ENCODE measurements at regions not wholly inside any gene's neighbourhood (a gene's known extent, or its start where the extent isn't known, plus 50 kb on each side); places are given as distances from the start of the nearest gene placed in this dataset.

DNA sequence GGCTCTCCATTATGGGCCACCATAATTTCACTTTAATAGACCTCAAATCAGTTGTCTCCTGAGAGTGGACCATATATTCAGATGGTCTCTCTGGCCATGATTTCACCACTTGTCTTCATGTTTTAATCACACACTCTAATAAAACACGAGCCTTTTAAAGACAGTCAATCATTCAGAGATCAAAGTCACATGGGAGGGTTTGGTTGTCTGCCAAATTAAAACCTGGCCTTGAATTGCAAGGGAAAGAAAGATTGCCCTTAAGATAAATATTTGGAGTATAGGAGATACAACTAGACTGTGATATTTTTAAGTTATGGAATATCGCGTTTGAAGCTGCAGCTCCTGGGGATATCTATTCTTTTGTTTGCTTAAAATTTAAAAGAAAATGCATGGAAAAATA is 377.8 kb upstream of the DDX18 start:
- no peak for DNase-seq (ENCODE audit: low read depth)
- no peak overlapping the region for H3K4me3 ChIP-seq (ENCODE audit: control insufficient read depth, low read depth, low read length)
- TF ChIP-seq, protein P1, sequence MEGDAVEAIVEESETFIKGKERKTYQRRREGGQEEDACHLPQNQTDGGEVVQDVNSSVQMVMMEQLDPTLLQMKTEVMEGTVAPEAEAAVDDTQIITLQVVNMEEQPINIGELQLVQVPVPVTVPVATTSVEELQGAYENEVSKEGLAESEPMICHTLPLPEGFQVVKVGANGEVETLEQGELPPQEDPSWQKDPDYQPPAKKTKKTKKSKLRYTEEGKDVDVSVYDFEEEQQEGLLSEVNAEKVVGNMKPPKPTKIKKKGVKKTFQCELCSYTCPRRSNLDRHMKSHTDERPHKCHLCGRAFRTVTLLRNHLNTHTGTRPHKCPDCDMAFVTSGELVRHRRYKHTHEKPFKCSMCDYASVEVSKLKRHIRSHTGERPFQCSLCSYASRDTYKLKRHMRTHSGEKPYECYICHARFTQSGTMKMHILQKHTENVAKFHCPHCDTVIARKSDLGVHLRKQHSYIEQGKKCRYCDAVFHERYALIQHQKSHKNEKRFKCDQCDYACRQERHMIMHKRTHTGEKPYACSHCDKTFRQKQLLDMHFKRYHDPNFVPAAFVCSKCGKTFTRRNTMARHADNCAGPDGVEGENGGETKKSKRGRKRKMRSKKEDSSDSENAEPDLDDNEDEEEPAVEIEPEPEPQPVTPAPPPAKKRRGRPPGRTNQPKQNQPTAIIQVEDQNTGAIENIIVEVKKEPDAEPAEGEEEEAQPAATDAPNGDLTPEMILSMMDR (IDR thresholded peaks at IDR 0.05; ENCODE audit: control insufficient read depth, insufficient read depth, low read depth, low read length, missing control alignments): no peak

DNA sequence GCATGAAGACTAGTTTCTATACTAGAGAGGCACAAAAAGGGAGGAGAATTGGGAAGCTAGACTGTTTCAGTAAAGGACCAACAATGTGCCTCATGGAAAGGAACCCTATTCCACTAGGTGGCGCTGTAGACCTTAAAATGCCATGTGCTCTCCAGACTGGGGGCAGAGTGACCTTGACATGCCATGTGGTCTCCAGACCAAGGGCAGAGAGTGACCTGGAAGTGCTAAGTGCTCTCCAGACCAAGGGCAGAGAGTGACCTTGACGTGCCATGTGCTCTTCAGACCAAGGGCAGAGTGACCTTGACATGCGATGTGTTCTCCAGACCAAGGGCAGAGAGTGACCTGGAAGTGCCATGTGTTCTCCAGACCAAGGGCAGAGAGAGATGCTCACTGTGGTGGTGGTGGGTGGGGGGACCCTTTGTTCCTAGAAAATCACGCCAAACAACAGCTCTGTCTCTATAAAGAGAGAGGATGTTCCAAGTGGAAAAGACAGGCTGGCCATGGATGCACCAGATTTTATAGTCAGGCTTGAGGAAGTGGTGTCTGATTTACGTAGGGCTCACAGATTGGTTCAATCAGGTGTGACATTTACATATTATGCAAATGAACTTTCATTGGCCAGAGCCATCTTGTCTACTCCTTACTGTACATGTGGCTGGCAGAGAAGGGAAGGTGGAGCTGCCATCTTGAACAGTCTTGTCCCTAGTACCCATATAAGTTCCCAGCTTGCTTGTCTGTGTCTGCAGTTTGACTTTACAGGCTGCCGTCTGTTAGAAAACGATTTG is 344.0 kb upstream of the DDX18 start:
- TF ChIP-seq, protein P1 (IDR thresholded peaks at IDR 0.05; ENCODE audit: control insufficient read depth, insufficient read depth, low read depth, low read length, missing control alignments): peak; percentile 17
- no peak for DNase-seq (ENCODE audit: low read depth)
- no peak overlapping the region for H3K4me3 ChIP-seq (ENCODE audit: control insufficient read depth, low read depth, low read length)

DNA sequence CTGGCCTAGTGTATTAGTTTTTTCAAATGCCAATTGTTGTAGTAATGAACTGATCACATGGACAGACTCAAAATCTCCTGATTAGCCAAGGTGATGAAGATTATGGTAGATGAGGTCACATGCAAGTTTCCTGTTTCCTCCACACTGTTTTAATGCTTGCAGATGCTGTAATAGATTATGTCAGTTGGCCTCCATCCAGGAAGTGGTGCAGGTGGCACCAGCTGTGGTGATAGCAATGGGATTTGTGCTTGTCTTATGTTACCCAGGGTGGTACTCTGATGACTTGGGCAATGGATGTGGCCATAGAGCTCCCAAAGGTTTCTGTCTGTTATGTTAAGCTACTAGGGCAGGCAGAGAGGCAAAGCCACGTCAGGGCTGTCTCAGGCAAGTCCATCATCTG is 332.9 kb upstream of the DDX18 start:
- TF ChIP-seq, protein P1 (IDR thresholded peaks at IDR 0.05; ENCODE audit: control insufficient read depth, insufficient read depth, low read depth, low read length, missing control alignments): no peak
- DNase-seq (ENCODE audit: low read depth): no peak

DNA sequence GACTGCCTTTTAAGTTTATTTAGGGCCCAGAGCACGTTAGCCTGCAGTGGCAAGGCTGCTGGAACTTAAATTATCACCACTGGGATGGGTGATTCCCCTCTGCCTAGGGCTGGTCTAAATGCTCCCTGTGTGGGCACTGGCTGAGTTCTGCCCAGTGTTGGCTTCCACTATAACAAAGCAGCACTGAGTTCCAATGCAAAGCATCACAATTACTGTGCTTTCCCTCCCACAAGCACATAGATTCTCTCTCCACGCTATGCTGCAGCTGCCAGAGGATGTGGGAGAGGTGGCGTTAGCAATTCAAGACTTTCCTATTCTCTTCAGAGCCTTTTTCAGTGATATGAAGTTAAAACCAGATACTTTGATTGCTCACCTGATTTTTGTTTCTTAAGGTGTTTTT is 328.9 kb upstream of the DDX18 start:
- no peak for DNase-seq (ENCODE audit: low read depth)
- TF ChIP-seq, protein P1 (IDR thresholded peaks at IDR 0.05; ENCODE audit: control insufficient read depth, insufficient read depth, low read depth, low read length, missing control alignments): no peak
- H3K4me3 ChIP-seq (ENCODE audit: control insufficient read depth, low read depth, low read length): no peak overlapping the region

More for the DNA sequence above, 332.9 kb upstream of the DDX18 start:
- H3K4me3 ChIP-seq (ENCODE audit: control insufficient read depth, low read depth, low read length): no peak overlapping the region

DNA sequence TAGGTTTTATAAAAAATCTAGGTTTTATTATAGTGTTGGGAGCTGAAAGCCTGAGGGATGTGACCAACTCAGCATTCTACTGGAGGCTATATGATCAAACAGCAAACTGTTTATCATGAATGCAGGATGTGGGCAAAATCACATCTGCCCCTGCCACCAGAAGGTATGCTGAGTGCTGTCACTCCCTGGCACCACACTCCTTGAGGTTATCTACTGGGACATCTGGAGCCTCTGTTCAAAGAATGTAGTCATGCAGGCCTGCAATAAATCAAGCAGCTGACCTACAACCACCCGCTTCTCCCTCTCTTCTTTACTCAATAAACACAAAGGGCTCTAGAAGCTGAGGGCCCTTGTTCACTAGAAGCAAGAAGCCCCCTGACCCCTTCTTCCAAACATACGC is 328.4 kb upstream of the DDX18 start:
- DNase-seq (ENCODE audit: low read depth): no peak
- TF ChIP-seq, protein P1 (IDR thresholded peaks at IDR 0.05; ENCODE audit: control insufficient read depth, insufficient read depth, low read depth, low read length, missing control alignments): no peak
- no peak overlapping the region for H3K4me3 ChIP-seq (ENCODE audit: control insufficient read depth, low read depth, low read length)

DNA sequence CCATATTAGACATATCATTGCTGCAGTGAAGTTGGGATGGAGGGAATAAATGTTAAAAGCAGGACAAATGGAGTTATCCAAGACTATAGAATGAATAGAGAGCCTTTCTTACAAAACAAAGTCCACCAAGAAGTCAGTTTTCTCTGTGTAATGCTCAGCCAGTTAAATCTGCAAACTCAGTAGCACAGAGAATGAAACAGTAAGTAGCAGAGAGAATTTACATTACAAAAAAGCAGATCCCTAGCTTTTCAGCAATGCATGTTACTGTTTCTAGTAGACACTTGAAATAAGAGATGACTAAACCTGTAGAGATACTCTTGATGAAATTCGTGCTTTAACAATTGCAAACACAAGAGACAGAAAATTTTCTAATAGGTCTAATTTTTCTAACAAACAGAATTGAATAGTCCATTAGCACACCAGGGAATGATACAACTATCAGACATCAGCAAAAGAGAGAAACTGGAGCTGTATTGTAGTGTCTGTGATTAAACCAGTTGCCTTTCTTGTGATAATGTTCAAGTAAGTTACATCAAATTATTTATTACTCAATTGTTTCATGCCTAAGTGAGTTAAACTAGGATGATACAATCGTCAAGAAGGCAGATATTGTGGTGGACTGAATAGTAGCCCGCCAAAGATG is 322.2 kb upstream of the DDX18 start:
- TF ChIP-seq, protein P1 (IDR thresholded peaks at IDR 0.05; ENCODE audit: control insufficient read depth, insufficient read depth, low read depth, low read length, missing control alignments): no peak
- DNase-seq (ENCODE audit: low read depth): no peak

More for the DNA sequence above, 322.2 kb upstream of the DDX18 start:
- H3K4me3 ChIP-seq (ENCODE audit: control insufficient read depth, low read depth, low read length): no peak overlapping the region

Data from AG09309 (cell line).